ENCODE measurements at regions not wholly inside any gene's neighbourhood (a gene's known extent, or its start where the extent isn't known, plus 50 kb on each side); places are given as distances from the start of the nearest gene placed in this dataset. TPM values are rescaled to one million over a fixed set of nuclear protein-coding genes. Genes with fewer than 3 reads are reported as not detected.

DNA sequence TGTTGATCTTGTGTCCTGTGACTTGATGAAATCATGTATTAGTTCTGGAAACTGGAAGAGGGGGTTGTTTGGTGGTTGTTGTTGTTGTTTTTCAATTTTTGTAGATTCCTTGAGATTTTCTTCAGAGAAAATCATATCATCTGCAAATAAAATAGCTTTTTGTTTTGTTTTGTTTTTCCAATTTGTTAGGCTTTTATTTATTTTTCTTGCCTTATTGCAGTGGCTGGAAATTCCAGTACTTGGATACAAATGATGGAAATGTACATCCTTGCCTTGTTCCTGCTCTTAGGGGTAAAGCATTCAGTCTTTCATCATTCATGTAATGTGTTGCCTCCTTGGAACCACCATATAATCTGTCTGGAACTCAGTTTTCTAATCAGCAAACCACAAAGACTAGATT, 50.3 kb upstream of the TRIB2 start:
- H3K4me3 ChIP-seq, result no peak overlapping the region
- no peak overlapping the region for H3K9ac ChIP-seq (ENCODE audit: low read depth in 2 of 2, low read length in 2 of 2)
- no peaks in the 10 kb centered on the region for H3K27me3 ChIP-seq
- no peaks in the 10 kb centered on the region for H3K36me3 ChIP-seq
- H3K27ac ChIP-seq, result no peak overlapping the region
- no peak for DNase-seq
- H3K9me3 ChIP-seq, result no peaks in the 10 kb centered on the region
- intact Hi-C loops (cut with DNase I), result no loop called here
- TF ChIP-seq, protein P1, sequence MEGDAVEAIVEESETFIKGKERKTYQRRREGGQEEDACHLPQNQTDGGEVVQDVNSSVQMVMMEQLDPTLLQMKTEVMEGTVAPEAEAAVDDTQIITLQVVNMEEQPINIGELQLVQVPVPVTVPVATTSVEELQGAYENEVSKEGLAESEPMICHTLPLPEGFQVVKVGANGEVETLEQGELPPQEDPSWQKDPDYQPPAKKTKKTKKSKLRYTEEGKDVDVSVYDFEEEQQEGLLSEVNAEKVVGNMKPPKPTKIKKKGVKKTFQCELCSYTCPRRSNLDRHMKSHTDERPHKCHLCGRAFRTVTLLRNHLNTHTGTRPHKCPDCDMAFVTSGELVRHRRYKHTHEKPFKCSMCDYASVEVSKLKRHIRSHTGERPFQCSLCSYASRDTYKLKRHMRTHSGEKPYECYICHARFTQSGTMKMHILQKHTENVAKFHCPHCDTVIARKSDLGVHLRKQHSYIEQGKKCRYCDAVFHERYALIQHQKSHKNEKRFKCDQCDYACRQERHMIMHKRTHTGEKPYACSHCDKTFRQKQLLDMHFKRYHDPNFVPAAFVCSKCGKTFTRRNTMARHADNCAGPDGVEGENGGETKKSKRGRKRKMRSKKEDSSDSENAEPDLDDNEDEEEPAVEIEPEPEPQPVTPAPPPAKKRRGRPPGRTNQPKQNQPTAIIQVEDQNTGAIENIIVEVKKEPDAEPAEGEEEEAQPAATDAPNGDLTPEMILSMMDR (IDR thresholded peaks at IDR 0.05), result no peak
- H3K4me1 ChIP-seq, result no peaks in the 10 kb centered on the region

Small RNAs in the stretch of these regions (microRNA-seq; reads per million reads assigned to microRNA genes)
- not detected for gene MIR3681

All from colonic mucosa (tissue), 4 donors.